H9 (cell line): ENCODE measurements at regions not wholly inside any gene's neighbourhood (a gene's known extent, or its start where the extent isn't known, plus 50 kb on each side); places are given as distances from the start of the nearest gene placed in this dataset.

ENCODE experiments used
- DNase-seq: peaks from one replicate; pipeline ENCODE4 v3.0.0-alpha.2; 2017
- H2AFZ ChIP-seq: one replicate; pipeline ENCODE4 v1.6.1; 2013; ENCODE audit warnings: mild to moderate bottlenecking, low read length, control low read depth, moderate library complexity
- H2AK5ac ChIP-seq: 2 replicates; pipeline ENCODE4 v1.6.1; 2013; ENCODE audit warnings: low read length, control low read depth, mixed read lengths; ENCODE audit not compliant: insufficient read length
- H2BK120ac ChIP-seq: one replicate; pipeline ENCODE4 v1.6.1; 2013; ENCODE audit warnings: low read depth, mild to moderate bottlenecking, low read length, control low read depth, inconsistent platforms; ENCODE audit not compliant: poor library complexity, severe bottlenecking
- H2BK12ac ChIP-seq: 2 replicates; pipeline ENCODE4 v1.6.1; 2013; ENCODE audit warnings: low read length, control low read depth, mixed read lengths, low read depth; ENCODE audit not compliant: insufficient read length
- H2BK15ac ChIP-seq: 2 replicates; pipeline ENCODE4 v1.6.1; 2013; ENCODE audit warnings: low read depth, low read length, control low read depth
- H2BK20ac ChIP-seq: one replicate; pipeline ENCODE4 v1.6.1; 2013; ENCODE audit warnings: low read depth, mild to moderate bottlenecking, low read length, control low read depth, inconsistent platforms; ENCODE audit not compliant: poor library complexity, severe bottlenecking
- H2BK5ac ChIP-seq: 2 replicates; pipeline ENCODE4 v1.6.1; 2013; ENCODE audit warnings: low read length, control low read depth, mixed read lengths; ENCODE audit not compliant: insufficient read length
- H3K14ac ChIP-seq: 2 replicates; pipeline ENCODE4 v1.6.1; 2013; ENCODE audit warnings: low read length, control low read depth; ENCODE audit not compliant: insufficient read depth
- H3K18ac ChIP-seq: 2 replicates; pipeline ENCODE4 v1.6.1; 2013; ENCODE audit warnings: low read depth, mild to moderate bottlenecking, mixed read lengths, low read length, control low read depth; ENCODE audit not compliant: insufficient read length
- H3K23ac ChIP-seq: 2 replicates; pipeline ENCODE4 v1.6.1; 2013; ENCODE audit warnings: low read length, control low read depth, mixed read lengths, low read depth; ENCODE audit not compliant: insufficient read length
- H3K23me2 ChIP-seq: 2 replicates; pipeline ENCODE4 v1.6.1; 2013; ENCODE audit warnings: low read depth, mild to moderate bottlenecking, mixed read lengths, low read length, control low read depth; ENCODE audit not compliant: insufficient read length, poor library complexity, severe bottlenecking
- H3K27ac ChIP-seq: 2 replicates; pipeline ENCODE4 v1.5.1; 2013; ENCODE audit warnings: low read length, control low read depth, mixed read lengths, low read depth; ENCODE audit not compliant: insufficient read length
- H3K27me3 ChIP-seq: 2 replicates; pipeline ENCODE4 v1.6.1; 2013; ENCODE audit warnings: low read length, control low read depth, inconsistent platforms; ENCODE audit not compliant: insufficient read depth
- H3K4ac ChIP-seq: 2 replicates; pipeline ENCODE4 v1.6.1; 2013; ENCODE audit warnings: low read depth, mild to moderate bottlenecking, control low read depth, inconsistent platforms, low read length, moderate library complexity
- H3K4me1 ChIP-seq: 2 replicates; pipeline ENCODE4 v1.6.1; 2013; ENCODE audit warnings: low read length, control low read depth, inconsistent platforms; ENCODE audit not compliant: insufficient read depth
- H3K4me2 ChIP-seq: 2 replicates; pipeline ENCODE4 v1.6.1; 2013; ENCODE audit warnings: low read length, control low read depth, mixed read lengths; ENCODE audit not compliant: insufficient read length, insufficient read depth
- H3K56ac ChIP-seq: 2 replicates; pipeline ENCODE4 v1.6.1; 2013; ENCODE audit warnings: low read depth, mild to moderate bottlenecking, mixed read lengths, low read length, control low read depth; ENCODE audit not compliant: insufficient read length
- H3K79me1 ChIP-seq: 2 replicates; pipeline ENCODE4 v1.6.1; 2013; ENCODE audit warnings: low read depth, mild to moderate bottlenecking, moderate library complexity, low read length, control low read depth, inconsistent platforms; ENCODE audit not compliant: insufficient read depth, poor library complexity, severe bottlenecking
- H3K79me2 ChIP-seq: 2 replicates; pipeline ENCODE4 v1.6.1; 2013; ENCODE audit warnings: low read length, control low read depth, inconsistent platforms; ENCODE audit not compliant: insufficient read depth
- H3K9ac ChIP-seq: 2 replicates; pipeline ENCODE4 v1.6.1; 2013; ENCODE audit warnings: low read length, control low read depth, mixed read lengths; ENCODE audit not compliant: insufficient read length; ENCODE audit errors: extremely low read depth
- H3K9me3 ChIP-seq: one replicate; pipeline ENCODE4 v1.6.1; 2013; ENCODE audit warnings: low read depth, low read length, inconsistent platforms; ENCODE audit not compliant: control insufficient read depth
- H3T11ph ChIP-seq: one replicate; pipeline ENCODE4 v1.6.1; 2013; ENCODE audit warnings: mild to moderate bottlenecking, low read length, control low read depth, inconsistent platforms
- H4K20me1 ChIP-seq: one replicate; pipeline ENCODE4 v1.6.1; 2013; ENCODE audit not compliant: control insufficient read depth, insufficient read length, insufficient read depth
- H4K5ac ChIP-seq: 2 replicates; pipeline ENCODE4 v1.6.1; 2013; ENCODE audit warnings: low read depth, mild to moderate bottlenecking, mixed read lengths, low read length, control low read depth; ENCODE audit not compliant: insufficient read length
- H4K8ac ChIP-seq: replicated peaks from 2 replicates; pipeline ENCODE4 v1.6.1; 2013; ENCODE audit warnings: low read length, control low read depth, mixed read lengths, low read depth; ENCODE audit not compliant: insufficient read length
- H4K91ac ChIP-seq: 2 replicates; pipeline ENCODE4 v1.6.1; 2013; ENCODE audit warnings: low read depth, mild to moderate bottlenecking, moderate library complexity, mixed read lengths, low read length, control low read depth; ENCODE audit not compliant: insufficient read length
- H3K27ac Mint-ChIP-seq, 3 experiments: 2 replicates in 2 of 3; 3 replicates in 1 of 3; pipeline ENCODE4 v1.8.0; 2020 to 2021; ENCODE audit warnings: mixed read lengths in 3 of 3, mild to moderate bottlenecking in 1 of 3, moderate library complexity in 1 of 3
- H3K27me3 Mint-ChIP-seq: 2 replicates; pipeline ENCODE4 v1.8.0; 2021; ENCODE audit warnings: low read depth, mild to moderate bottlenecking, moderate library complexity, mixed read lengths
- H3K36me3 Mint-ChIP-seq, 3 experiments: 2 replicates in 2 of 3; 3 replicates in 1 of 3; pipeline ENCODE4 v1.8.0; 2020 to 2021; ENCODE audit warnings: low read depth in 3 of 3, mixed read lengths in 3 of 3; ENCODE audit not compliant: insufficient read depth in 1 of 3
- H3K4me1 Mint-ChIP-seq, 2 experiments: 2 replicates each; pipeline ENCODE4 v1.8.0; 2020; ENCODE audit warnings: mixed read lengths in 2 of 2
- H3K4me3 Mint-ChIP-seq, 2 experiments: 2 replicates in 1 of 2; 3 replicates in 1 of 2; pipeline ENCODE4 v1.8.0; 2020 to 2021; ENCODE audit warnings: mild to moderate bottlenecking in 2 of 2, mixed read lengths in 2 of 2, moderate library complexity in 1 of 2
- H3K9me3 Mint-ChIP-seq, 2 experiments: 2 replicates in 1 of 2; 3 replicates in 1 of 2; pipeline ENCODE4 v1.8.0; 2020; ENCODE audit warnings: mild to moderate bottlenecking in 2 of 2, mixed read lengths in 2 of 2, moderate library complexity in 1 of 2
- CTCF ChIP-seq: fragments of 200-600 bp; sonication (generic); conservative IDR thresholded peaks from 3 replicates; pipeline ENCODE4 v1.8.0; 2021; ENCODE audit warnings: antibody characterized with exemption, mild to moderate bottlenecking
- WGBS: extraction: QIAGEN DNeasy Blood & Tissue Kit; methylation state at CpG from one replicate; pipeline ENCODE4 v1.1.7; 2013; ENCODE audit warnings: missing lambda C conversion rate, low lambda C conversion rate, mixed read lengths; ENCODE audit not compliant: insufficient read length; ENCODE audit errors: extremely low coverage; 5-methylcytosine and 5-hydroxymethylcytosine counted together

GRCh38 chr5:124856726-124857125 lies 110.3 kb upstream of the ZNF608 start:
- H3K79me2 ChIP-seq = no peaks in the 10 kb centered on the region
- no CpG with 5 or more reads among the region's 3 CpGs for WGBS
- no peaks in the 10 kb centered on the region for H3K27me3 ChIP-seq
- no peaks in the 10 kb centered on the region for H3K9me3 ChIP-seq
- no peaks in the 10 kb centered on the region for H3K9me3 Mint-ChIP-seq
- no peak overlapping the region for H3K4me2 ChIP-seq
- no peaks in the 10 kb centered on the region; a peak in 2 of 7 replicates for H3K36me3 Mint-ChIP-seq
- H3K4ac ChIP-seq = no peak overlapping the region
- no peak overlapping the region for H2BK15ac ChIP-seq
- no peaks in the 10 kb centered on the region for H3K23me2 ChIP-seq
- no peak overlapping the region for H2BK120ac ChIP-seq
- no peaks in the 10 kb centered on the region for H3K27me3 Mint-ChIP-seq
- no peak overlapping the region for H4K5ac ChIP-seq
- no peak overlapping the region for H3K27ac ChIP-seq
- no peak overlapping the region for H4K91ac ChIP-seq
- no peak overlapping the region for H4K8ac ChIP-seq
- H3K23ac ChIP-seq = no peak overlapping the region
- no peak overlapping the region for H3K14ac ChIP-seq
- no peak overlapping the region for H2BK5ac ChIP-seq
- H3K9ac ChIP-seq = no peak overlapping the region
- H3K79me1 ChIP-seq = no peaks in the 10 kb centered on the region
- no peaks in the 10 kb centered on the region for H3K4me1 Mint-ChIP-seq
- H3K56ac ChIP-seq = no peak overlapping the region
- no peak overlapping the region for H2BK12ac ChIP-seq
- H2AK5ac ChIP-seq = no peak overlapping the region
- H2AFZ ChIP-seq = no peak overlapping the region
- H4K20me1 ChIP-seq = no peaks in the 10 kb centered on the region
- TF ChIP-seq CTCF = no peak
- no peak overlapping the region for H3K18ac ChIP-seq
- H3K4me3 Mint-ChIP-seq = no peak overlapping the region
- no peak overlapping the region for H2BK20ac ChIP-seq
- H3T11ph ChIP-seq = no peak overlapping the region
- no peak overlapping the region; a peak in 1 of 7 replicates for H3K27ac Mint-ChIP-seq
- no peak for DNase-seq
- H3K4me1 ChIP-seq = no peaks in the 10 kb centered on the region
